ENCODE measurements at regions not wholly inside any gene's neighbourhood (a gene's known extent, or its start where the extent isn't known, plus 50 kb on each side); places are given as distances from the start of the nearest gene placed in this dataset.

DNA sequence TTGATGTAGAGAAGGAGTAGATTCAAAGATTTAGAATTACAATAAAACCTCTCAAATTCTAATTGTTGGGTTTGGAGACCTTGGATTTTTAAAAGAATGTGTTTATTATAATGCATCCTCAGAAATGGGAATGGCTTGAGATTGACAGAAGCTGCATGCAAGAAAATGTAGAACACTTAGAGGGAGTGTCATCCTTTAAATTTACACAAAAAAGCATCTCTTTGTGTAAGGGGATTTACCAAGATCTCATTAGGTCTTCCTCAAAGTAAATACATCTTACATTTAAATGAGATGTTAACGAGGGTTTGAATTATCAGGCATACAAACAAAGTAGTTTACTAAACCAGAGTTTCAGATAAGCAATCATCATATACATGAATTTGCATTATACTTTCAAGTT, 615.0 kb downstream of the FAM133A start:
- no peak for TF ChIP-seq EZH2 (IDR thresholded peaks at IDR 0.05; ENCODE audit: low read depth, unreplicated experiment)
- no peak for TF ChIP-seq CREB1 (CRISPR knock-in tag; IDR thresholded peaks at IDR 0.05; ENCODE audit: low read depth)
- TF ChIP-seq NANOG (IDR thresholded peaks at IDR 0.05; ENCODE audit: borderline replicate concordance) = peak; percentile 68; the same call in 1 of the 2 replicates
- TF ChIP-seq, protein P1, sequence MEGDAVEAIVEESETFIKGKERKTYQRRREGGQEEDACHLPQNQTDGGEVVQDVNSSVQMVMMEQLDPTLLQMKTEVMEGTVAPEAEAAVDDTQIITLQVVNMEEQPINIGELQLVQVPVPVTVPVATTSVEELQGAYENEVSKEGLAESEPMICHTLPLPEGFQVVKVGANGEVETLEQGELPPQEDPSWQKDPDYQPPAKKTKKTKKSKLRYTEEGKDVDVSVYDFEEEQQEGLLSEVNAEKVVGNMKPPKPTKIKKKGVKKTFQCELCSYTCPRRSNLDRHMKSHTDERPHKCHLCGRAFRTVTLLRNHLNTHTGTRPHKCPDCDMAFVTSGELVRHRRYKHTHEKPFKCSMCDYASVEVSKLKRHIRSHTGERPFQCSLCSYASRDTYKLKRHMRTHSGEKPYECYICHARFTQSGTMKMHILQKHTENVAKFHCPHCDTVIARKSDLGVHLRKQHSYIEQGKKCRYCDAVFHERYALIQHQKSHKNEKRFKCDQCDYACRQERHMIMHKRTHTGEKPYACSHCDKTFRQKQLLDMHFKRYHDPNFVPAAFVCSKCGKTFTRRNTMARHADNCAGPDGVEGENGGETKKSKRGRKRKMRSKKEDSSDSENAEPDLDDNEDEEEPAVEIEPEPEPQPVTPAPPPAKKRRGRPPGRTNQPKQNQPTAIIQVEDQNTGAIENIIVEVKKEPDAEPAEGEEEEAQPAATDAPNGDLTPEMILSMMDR (conservative IDR thresholded peaks at IDR 0.05; ENCODE audit: low read depth in 2 of 2) = no peak
- TF ChIP-seq EZH2phosphoT487 (IDR thresholded peaks at IDR 0.05; ENCODE audit: unreplicated experiment) = no peak
- TF ChIP-seq REST (IDR thresholded peaks at IDR 0.05; ENCODE audit: unreplicated experiment) = no peak
- TF ChIP-seq POLR2AphosphoS5 (IDR thresholded peaks at IDR 0.05; ENCODE audit: low read depth) = no peak
- no peak for TF ChIP-seq ZNF114 (CRISPR knock-in tag; IDR thresholded peaks at IDR 0.05)
- no peak for TF ChIP-seq ZNF462 (CRISPR knock-in tag; IDR thresholded peaks at IDR 0.05)
- TF ChIP-seq ETS1 (IDR thresholded peaks at IDR 0.05) = no peak
- no peak for TF ChIP-seq JUNB (IDR thresholded peaks at IDR 0.05; ENCODE audit: unreplicated experiment)
- TF ChIP-seq ZNF331 (CRISPR knock-in tag; IDR thresholded peaks at IDR 0.05; ENCODE audit: low read depth) = no peak
- TF ChIP-seq STAT1 (IDR thresholded peaks at IDR 0.05; ENCODE audit: unreplicated experiment) = no peak

Measured in GM23338 (cell line).